Head of caudate nucleus (tissue), 42 donors: ENCODE measurements at regions not wholly inside any gene's neighbourhood (a gene's known extent, or its start where the extent isn't known, plus 50 kb on each side); places are given as distances from the start of the nearest gene placed in this dataset.
"Not testable (repeated sequence)": the region's sequence is repeated elsewhere in the genome, so short reads cannot be mapped to it uniquely, and the experiment has no call there.

Source experiments
- DNase-seq, 42 donors: peaks; one replicate each; pipeline versions ENCODE4 v3.0.0 to v3.0.0-alpha.2; 2020 to 2021; ENCODE audit warnings: mixed read lengths in 7 of 42
- intact Hi-C: fragments of 100-400 bp; cut with DNase I; formaldehyde crosslinking; loops from one replicate; pipeline ENCODE4 v1.15.0; 2022

DNA sequence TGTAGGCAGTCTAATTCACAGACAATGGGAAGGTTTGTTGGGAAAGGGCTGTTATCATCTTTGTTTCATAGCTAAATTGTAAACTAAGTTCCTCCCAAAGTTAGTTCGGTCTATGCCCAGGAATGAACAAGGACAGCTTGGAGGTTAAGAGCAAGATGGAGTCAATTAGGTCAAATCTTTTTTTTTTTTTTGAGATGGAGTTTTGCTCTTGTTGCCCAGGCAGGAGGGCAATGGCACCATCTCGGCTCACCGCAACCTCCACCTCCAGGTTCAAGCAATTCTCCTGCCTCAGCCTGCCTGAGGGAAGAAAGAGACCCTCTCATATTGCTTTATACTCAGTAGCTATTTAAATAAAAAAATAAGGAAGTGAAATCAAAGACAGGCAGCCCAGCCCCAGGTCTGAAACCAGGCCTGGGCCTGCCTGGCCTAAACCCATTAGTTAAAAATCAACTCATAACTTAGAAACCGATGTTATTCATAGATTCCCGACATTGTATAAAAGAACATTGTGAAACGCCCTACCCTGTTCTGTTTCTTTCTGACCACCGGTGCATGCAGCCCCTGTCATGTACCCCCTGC, 297.4 kb upstream of the SGCG start:
- intact Hi-C loops: no loop called here
- DNase-seq: no peak

DNA sequence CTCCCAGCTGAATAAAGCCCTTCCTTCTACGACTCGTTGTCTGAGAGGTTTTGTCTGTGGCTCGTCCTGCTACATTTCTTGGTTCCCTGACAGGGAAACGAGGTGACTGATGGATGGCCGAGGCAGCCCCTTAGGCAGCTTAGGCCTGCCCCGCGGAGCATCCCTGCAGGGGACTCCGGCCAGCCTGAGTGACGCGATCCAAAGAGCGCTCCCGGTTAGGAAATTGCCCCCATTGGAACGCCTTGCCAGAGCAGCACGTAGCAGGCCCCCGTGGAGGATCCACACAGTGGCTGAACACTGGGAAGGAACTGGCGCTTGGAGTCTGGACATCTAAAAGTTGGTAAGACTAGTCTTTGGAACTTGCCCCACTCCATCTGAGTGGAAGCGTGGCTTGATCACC, 296.8 kb upstream of the SGCG start:
- intact Hi-C loops: no loop called here
- peak in 1 of 42 donors; percentile 40 for DNase-seq

DNA sequence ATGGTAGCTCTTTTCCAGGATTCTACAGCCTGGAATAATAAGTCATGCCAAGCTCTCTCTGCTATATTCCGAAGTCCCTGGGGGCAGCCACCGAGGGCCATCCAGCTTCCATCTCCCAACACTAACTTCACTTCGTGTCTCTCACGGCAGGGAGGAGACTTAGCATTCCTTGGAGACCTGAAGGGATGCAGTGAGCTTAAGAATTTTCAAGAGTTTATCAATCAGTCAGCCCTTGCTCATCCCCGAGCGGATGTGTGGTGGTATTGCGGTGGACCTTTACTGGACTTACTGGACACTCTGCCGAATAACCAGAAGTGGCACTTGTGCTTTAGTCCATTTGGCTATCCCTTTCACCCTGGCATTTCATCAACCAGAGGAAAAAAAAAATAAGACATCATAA, 294.7 kb upstream of the SGCG start:
- DNase-seq, intact Hi-C loops: not testable (repeated sequence)

DNA sequence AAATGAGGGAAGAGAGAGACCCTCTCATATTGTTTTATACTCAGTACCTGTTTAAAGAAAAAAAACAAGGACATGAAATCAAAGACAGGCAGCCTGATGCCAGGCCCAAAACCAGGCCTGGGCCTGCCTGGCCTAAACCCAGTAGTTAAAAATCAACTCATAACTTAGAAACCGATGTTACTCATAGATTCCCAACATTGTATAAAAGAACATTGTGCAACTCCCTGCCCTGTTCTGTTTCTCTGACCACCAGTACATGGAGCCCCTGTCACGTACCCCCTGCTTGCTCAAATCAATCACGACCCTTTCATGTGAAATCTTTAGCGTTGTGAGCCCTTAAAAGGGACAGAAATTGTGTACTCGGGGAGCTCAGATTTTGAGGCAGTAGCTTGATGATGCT, 291.4 kb upstream of the SGCG start:
- DNase-seq, intact Hi-C loops: not testable (repeated sequence)

DNA sequence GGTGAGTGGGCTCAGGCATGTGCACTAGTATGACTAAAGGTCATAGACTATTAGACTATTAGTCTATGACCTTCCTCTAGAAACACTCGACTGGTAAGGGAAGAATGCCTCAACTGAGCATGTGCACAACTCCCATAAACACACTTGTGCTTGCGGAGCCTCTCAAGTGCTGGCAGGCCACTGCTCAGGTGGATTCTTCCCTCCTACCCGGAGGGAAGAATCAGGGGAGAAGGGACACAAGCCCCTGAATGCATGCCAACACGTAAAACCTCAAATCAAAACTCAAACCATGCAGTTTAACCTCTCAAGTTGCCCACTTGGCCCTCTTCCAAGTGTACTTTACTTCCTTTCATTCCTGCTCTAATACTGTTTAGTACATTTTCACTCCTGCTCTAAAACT, 287.6 kb upstream of the SGCG start:
- intact Hi-C loops: no loop called here
- no peak for DNase-seq

DNA sequence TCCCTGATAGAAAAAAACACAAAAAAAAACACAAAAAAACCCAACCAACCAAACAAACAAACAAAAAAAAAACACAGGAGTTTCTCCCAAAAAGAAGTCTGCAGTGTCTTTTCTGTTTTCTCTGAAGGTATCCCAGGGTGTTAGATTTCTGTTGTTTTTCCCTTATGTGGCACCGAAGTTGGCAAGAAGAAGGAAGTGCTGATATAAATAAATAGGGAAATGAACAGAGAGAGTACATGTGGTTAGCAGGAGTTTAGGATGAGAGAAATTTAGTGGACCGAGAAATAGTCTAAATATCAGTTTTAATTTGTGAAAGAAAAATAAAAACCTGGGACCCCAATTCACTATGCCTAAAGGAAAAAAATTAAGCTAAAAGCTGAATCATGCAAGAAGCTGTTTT, 287.0 kb upstream of the SGCG start:
- DNase-seq: no peak
- intact Hi-C loops: no loop called here

DNA sequence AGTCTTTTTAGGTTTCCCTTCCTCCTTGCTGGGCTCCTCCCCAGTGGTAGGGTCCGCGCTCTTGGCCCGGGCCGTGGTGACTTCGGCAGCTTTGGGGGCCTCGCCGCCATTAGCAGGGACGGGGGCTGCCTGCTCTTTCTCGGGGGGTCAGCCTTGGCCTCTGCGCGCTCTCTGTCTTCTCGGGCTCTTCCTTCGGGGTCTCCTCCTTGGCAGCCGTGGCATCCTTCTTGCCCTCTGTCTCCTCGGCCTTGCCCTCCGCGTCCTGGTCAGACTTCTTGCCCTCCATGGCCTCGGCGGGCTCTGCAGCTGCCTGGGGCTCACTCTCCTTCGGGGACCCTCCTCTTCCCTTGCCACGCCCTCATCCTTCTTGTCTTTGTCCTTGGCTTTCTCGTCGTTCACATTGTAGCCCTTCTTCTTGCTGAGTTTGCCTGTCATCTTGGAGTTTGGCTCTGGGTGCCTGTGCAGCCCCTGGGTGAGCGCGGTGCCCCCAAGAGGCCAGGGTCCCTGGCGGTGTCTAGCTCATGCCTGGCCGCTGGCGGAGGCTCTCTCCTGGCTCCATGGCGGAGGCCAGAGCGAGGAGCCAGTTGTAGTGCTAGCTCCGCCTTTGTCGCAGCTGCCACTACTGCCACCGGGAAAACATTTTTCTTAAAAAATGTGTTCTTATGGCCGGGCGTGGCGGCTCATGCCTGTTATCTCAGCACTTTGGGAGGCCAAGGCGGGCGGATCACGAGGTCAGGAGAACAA, 283.0 kb upstream of the SGCG start:
- intact Hi-C loops: no loop called here
- no peak for DNase-seq

DNA sequence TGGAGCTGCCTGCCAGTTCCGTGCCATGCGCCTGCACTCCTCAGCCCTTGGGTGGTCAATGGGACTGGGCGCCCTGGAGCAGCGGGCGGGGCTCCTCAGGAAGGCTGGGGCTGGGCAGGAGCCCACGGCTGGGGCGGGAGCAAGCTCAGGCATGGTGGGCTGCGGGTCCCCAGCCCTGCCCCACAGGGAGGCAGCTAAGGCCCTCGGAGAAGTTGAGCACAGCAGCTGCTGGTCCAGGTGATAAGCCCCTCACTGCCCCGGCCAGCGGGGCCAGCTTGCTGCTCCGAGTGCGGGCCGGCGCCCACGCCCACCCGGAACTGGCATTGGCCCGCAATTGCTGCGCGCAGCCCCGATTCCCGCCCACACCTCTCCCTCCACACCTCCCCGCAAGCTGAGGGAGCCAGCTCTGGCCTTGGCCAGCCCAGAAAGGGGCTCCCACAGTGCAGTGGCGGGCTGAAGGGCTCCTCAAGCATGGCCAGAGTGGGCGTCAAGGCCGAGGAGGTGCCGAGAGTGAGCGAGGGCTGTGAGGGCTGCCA, 280.3 kb upstream of the SGCG start:
- intact Hi-C loops, DNase-seq: not testable (repeated sequence)

DNA sequence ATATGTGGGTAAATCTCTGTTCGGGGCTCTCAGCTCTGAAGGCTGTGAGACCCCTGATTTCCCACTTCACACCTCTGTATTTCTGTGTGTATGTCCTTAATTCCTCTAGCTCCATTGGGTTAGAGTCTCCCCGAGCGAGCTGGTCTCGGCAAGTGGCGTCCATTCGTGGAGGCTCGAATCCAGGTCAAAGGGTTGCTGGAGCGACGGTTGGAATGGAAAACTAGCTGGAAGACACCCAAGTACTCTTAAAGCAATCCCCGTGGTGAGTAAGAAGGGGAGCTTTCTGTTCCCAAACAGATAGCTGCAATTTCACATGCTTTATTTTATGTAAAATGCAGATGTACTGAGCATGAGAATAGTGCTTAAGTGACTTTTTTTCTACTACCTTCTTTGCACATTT, 277.5 kb upstream of the SGCG start:
- peak in 3 of 42 donors; percentile 22 to 41 (median 28) for DNase-seq
- intact Hi-C loops: no loop called here

DNA sequence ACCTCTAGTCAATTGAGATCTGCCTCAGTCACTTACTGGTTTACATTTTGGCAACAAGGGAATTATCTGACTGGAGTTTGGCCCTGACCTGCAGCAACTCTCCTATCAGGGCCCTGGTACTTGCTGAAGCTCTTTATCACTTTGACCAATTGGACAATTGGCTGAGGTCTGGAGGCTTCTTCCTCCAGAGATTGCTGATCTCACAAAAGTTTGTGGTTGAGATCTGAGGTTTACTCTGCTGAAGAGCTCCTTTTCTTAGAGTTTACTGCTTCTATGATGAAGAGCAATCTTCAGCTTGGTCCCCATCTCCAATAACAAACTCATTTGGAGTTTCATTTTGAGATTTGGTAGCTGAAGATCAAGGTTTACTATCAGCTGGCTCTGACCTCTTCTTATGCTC, 276.9 kb upstream of the SGCG start:
- intact Hi-C loops: no loop called here

DNA sequence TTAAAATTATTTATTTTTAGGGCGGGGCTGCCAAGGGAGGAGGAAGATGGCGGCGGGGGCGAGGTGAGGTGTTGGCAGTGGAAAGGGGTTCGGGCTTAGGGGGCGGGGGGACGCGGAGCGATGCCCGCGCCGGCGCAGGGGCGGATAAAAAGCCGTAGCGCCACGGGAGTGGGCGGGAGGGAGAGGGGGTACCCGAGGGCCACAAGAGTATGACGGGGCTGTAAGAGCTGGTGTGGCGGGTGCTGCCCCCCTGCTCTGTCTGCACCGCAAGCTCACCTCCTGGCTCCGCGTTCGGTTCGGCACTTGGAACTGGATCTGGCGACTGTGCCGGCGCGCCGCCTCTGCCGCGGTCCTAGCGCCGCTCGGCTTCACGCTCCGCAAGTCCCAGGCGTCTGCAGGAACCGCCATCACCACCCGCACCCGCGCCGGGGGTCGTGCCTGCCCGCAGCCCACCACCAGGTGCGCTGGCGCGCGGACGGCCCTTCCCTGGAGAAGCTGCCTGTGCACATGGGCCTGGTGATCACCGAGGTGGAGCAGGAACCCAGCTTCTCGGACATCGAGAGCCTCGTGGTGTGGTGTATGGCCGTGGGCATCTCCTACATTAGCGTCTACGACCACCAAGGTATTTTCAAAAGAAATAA, 265.2 kb upstream of the SGCG start:
- peak; percentile 44 to 90 (median 78) for DNase-seq
- intact Hi-C loops: no loop called here

More for the DNA sequence above, 276.9 kb upstream of the SGCG start:
- no peak for DNase-seq

DNA sequence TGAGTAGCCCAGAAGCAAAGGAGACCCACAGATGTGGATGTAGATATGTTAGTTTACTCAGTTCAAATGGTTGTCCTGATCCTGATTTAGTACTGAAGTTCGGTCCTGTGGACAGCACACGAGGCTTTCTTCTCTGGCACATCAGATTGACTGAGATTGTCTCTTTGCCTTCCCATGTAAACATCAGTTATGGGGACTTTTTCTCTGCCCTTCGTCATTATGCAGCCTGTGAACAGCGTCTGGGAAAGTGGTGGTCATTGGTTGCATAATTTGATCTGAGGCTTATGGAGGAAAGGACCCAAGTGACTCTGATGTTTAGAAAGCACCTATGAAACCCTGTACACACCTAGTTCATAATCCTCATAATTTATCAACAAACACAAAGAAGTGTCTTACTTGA, 264.5 kb upstream of the SGCG start:
- DNase-seq, intact Hi-C loops: not testable (repeated sequence)

DNA sequence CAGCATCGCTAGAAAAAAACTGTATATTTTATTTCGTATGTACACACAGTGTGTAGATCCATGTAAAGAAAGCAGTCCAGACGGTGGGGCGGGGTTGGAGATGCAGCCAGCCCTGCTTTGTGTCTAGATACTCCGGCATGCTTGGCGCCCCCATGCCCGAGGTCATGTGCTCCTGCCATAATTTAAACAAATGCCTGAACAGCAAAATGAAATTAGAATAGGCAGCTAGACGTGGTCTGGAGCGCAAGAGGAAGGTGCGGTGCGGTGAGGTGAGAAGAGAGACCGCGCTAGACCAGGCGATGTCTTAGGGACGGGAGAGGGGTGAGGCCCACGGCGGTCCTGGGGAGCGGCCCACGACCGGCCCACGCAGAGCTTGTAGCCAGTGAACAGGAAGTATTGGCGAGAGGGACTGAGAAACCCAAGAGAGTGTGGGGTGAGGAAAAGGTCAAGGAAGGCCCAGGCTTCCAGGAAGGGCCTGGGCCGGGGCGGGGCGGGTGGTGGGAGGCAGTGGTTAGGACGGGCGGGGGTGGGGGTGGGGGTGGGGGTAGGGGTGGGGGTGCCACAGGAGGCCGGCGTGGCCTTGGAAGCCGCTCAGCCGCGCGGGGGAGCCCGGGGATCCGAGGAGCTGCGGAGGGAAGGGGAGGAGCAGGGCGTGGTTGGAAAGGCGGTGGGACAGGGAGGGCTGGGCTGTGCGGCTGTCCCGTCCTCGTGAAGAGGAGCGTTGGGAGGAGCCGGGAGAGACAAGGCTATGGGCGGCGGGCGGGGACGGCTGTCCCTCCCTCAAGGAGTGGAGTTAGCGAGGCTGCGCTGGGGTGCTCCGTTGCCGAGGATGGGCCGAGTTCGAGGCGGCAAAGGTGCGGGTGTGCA, 254.7 kb upstream of the SGCG start:
- DNase-seq: peak in 7 of 42 donors; percentile 17 to 55 (median 38)
- intact Hi-C loops: no loop called here

DNA sequence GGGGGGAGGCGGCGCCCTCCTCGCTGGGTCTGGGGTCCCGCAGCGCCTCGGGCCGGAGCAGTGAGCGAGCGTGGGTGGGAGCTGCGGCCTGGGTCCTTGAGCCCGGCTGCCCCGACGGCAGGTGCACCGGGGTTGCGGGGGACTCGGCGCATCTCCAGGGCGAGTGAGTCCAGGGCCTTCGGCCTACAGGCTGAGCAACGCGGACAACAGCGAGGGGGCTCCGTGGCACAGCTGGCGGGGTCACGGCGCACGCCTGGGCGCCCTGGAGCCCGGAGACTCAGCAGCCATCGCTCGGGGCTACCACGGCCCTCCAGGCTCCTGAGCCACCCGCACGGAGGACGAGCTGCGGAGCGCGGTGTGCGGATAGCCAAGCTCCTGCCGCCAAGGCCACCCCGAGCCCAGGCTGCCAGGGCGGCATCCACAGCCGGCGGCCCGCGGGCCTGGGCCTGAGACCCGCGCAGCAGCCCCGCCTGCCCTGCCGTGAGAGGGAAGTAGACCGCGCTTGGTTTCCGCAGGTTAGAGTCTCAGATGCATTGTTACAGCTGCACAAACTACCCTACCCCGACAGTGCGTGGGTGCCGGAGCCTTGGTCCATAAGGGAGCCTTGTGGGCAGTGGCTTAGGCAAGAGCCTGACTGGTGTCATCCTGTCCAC, 253.9 kb upstream of the SGCG start:
- DNase-seq: no peak

DNA sequence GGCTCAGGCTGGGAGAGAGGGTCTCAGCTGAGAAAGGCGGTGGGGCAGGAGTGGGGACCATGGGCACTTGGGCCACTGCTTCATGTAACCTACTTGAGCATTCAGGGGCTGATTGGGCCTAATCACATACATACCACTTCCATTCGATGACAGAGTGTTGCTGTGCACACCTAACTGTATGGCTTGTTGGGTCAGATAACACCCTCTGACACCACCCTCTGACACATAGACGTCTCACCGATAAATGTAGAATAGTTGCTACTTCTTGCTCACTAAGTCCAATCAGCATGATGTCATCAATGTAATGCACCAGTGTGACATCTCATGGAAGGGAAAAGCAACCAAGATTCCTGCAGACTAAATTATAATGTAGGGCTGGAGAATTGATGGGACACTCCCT, 252.9 kb upstream of the SGCG start:
- intact Hi-C loops, DNase-seq: not testable (repeated sequence)

More for the DNA sequence above, 253.9 kb upstream of the SGCG start:
- intact Hi-C loops: no loop called here

DNA sequence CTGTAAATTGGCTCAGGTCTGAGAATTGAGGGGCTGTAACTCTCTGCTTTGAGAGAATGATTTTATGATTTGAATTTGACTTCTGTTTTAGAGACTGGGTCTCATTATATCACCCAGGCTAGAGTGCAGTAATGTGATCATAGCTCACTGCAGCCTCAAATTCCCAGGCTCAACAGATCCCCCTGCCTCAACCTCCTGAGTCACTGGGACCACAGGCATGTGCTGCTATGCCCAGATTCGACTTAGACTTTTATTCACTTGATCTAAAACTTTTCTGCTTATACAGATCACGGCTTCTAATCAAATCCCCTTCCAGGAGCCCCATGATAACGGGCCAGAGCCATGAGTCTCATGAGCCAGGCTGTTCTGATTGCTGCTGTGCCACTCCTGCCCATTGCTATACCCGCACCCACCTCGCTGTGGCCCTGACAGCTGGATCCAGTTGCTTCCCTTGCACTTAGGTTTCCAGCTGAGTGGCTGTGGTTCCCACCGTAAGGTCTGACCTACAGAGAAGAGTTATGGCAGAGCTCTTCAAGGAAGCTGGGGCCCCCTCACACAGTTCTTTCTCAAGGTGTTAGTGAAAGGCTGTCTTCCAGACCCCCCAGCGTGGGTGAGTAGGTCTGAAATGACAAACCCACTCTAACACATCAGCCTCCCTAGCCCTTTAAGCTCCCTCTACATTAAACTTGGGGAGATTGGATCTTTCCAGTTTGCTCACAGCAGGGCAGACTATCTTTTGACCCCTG, 251.2 kb upstream of the SGCG start:
- DNase-seq: no peak
- intact Hi-C loops: loop anchor here (10.0 kb wide), 1 partner anchor 1425 kb away; no protein-coding TSS in a partner anchor

DNA sequence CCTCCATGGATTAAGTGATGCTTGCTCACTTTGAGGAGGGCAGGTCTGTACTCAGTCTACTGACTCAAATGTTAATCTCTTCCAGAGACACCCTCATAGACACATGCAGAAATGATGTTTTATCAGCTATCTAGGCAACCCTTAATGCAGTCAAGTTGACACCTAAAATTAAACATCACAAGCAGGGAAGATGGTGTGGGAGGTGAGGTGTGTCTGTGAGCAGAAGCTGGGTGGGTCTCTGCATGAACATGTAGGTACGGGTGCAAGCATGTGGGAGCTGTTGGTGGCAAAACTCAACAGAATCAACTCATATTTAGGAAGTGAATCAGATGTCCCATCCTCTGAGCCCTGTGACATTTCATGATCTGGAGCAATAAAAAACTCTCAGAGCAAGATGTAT, 249.2 kb upstream of the SGCG start:
- intact Hi-C loops: loop anchor here (10.0 kb wide), 1 partner anchor 1423 kb away; no protein-coding TSS in a partner anchor
- DNase-seq: peak in 21 of 42 donors; percentile 19 to 86 (median 55)
